PC-9 (cell line): ENCODE measurements at regions not wholly inside any gene's neighbourhood (a gene's known extent, or its start where the extent isn't known, plus 50 kb on each side); places are given as distances from the start of the nearest gene placed in this dataset.

Experiments
- BruUV-seq: library from RNA; stranded (reverse); fragments of 400-500 nt; replicated peaks from 2 replicates; lab custom pipeline; 2021; lab: Mats Ljungman, UMichigan
- CTCF ChIA-PET: fragments of 300-600 bp; sonication (Branson Sonifier 250); formaldehyde crosslinking; loops from one replicate; lab custom pipeline; 2022; ENCODE audit warnings: antibody characterized with exemption; lab: Charles Lee
- POLR2A ChIA-PET: fragments of 300-600 bp; sonication (Branson Sonifier 250); formaldehyde crosslinking; loops from one replicate; lab custom pipeline; 2022; ENCODE audit warnings: antibody characterized with exemption; ENCODE audit not compliant: unreplicated experiment; lab: Charles Lee
- DNase-seq, 2 experiments: peaks; one replicate each; pipeline versions ENCODE4 v3.0.0 to v3.0.0-alpha.2; 2015 to 2022; ENCODE audit warnings: mixed read lengths in 1 of 2
- H2AFZ ChIP-seq: fragments of 200-600 bp; sonication (generic); 2 replicates; pipeline ENCODE4 v1.8.1; 2017; ENCODE audit warnings: antibody characterized with exemption
- H3F3A ChIP-seq: fragments of 200-600 bp; sonication (generic); 2 replicates; pipeline ENCODE4 v1.8.1; 2017; ENCODE audit warnings: antibody characterized with exemption, mild to moderate bottlenecking, low read depth; ENCODE audit not compliant: insufficient read depth
- H3K27ac ChIP-seq: fragments of 200-600 bp; sonication (generic); 2 replicates; pipeline ENCODE4 v1.6.1; 2016; ENCODE audit warnings: mixed run types
- H3K27me3 ChIP-seq: fragments of 200-600 bp; sonication (generic); 2 replicates; pipeline ENCODE4 v1.6.1; 2016; ENCODE audit warnings: low read depth, mixed run types; ENCODE audit not compliant: insufficient read depth
- H3K36me3 ChIP-seq: fragments of 200-600 bp; sonication (generic); 2 replicates; pipeline ENCODE4 v1.6.1; 2016; ENCODE audit warnings: low read depth, mixed run types
- H3K4me1 ChIP-seq: fragments of 200-600 bp; sonication (generic); replicated peaks from 2 replicates; pipeline ENCODE4 v1.6.1; 2016; ENCODE audit warnings: mixed run types; ENCODE audit not compliant: insufficient read depth
- H3K4me2 ChIP-seq: fragments of 200-600 bp; sonication (generic); 2 replicates; pipeline ENCODE4 v1.6.1; 2017; ENCODE audit warnings: mixed run types
- H3K4me3 ChIP-seq: fragments of 200-600 bp; sonication (generic); 2 replicates; pipeline ENCODE4 v1.6.1; 2016; ENCODE audit warnings: mixed run types
- H3K79me2 ChIP-seq: fragments of 200-600 bp; sonication (generic); 2 replicates; pipeline ENCODE4 v1.6.1; 2017; ENCODE audit warnings: low read depth, mixed run types
- H3K9me2 ChIP-seq: fragments of 200-600 bp; sonication (generic); 2 replicates; pipeline ENCODE4 v1.8.1; 2017; ENCODE audit warnings: mild to moderate bottlenecking; ENCODE audit not compliant: insufficient read depth
- H3K9me3 ChIP-seq: fragments of 200-600 bp; sonication (generic); 2 replicates; pipeline ENCODE4 v1.8.1; 2016; ENCODE audit warnings: low read depth; ENCODE audit not compliant: insufficient read depth
- H4K20me1 ChIP-seq: fragments of 200-600 bp; sonication (generic); 2 replicates; pipeline ENCODE4 v1.8.1; 2017; ENCODE audit not compliant: insufficient read depth
- CTCF ChIP-seq: fragments of 200-600 bp; sonication (generic); conservative IDR thresholded peaks from 2 replicates; pipeline ENCODE4 v1.6.1; 2017; ENCODE audit warnings: mixed run types, antibody characterized with exemption, mild to moderate bottlenecking, moderate library complexity
- EZH2 ChIP-seq: fragments of 200-600 bp; sonication (generic); IDR thresholded peaks from 2 replicates; pipeline ENCODE4 v1.8.0; 2017; ENCODE audit warnings: antibody characterized with exemption, low read depth
- intact Hi-C: fragments of 100-400 bp; cut with micrococcal nuclease; formaldehyde crosslinking; loops from one replicate; pipeline ENCODE4 v1.10.0; 2022; ENCODE audit not compliant: unreplicated experiment

- TF ChIP-seq CTCF (no peak), EZH2 (no peak)
- Histone ChIP-seq H2AFZ (no peak overlapping the region), H3K9me3 (no peaks in the 10 kb centered on the region; the same call in 1 of the 2 replicates), H3K27ac (no peak overlapping the region), H3K79me2 (no peaks in the 10 kb centered on the region), H4K20me1 (no peaks in the 10 kb centered on the region), H3K4me3 (no peak overlapping the region), H3K4me1 (peaks cover 41% of the 10 kb centered on the region), H3K27me3 (no peaks in the 10 kb centered on the region), H3F3A (peaks cover 33% of the 10 kb centered on the region), H3K4me2 (no peak overlapping the region), H3K36me3 (no peaks in the 10 kb centered on the region), H3K9me2 (no peaks in the 10 kb centered on the region)
- POLR2A ChIA-PET, result interaction anchor here (0.5 kb wide), 1 partner anchor 548 kb away, joined by 9 read pairs; no protein-coding TSS in a partner anchor
- CTCF ChIA-PET, result interaction anchor here (0.6 kb wide), 1 partner anchor 385 kb away, joined by 3 read pairs; no protein-coding TSS in a partner anchor
- BruUV-seq, result no TSS peak
- DNase-seq, result no peak
- intact Hi-C loops, result no loop called here
Measured at GRCh38 chr9:91040371-91041215, 239.0 kb downstream of the SYK start.

GRCh38 chr9:91042024-91042423 lies 240.4 kb downstream of the SYK start:
- DNase-seq, result no peak
- no peaks in the 10 kb centered on the region; the same call in 1 of the 2 replicates for H3K9me3 ChIP-seq
- no peaks in the 10 kb centered on the region for H3K27me3 ChIP-seq
- no peak overlapping the region for H3K4me2 ChIP-seq
- H3K4me1 ChIP-seq, result peaks cover 29% of the 10 kb centered on the region
- no TSS peak for BruUV-seq
- no peak overlapping the region for H3K4me3 ChIP-seq
- no peak overlapping the region for H3K27ac ChIP-seq
- H4K20me1 ChIP-seq, result no peaks in the 10 kb centered on the region
- POLR2A ChIA-PET, result no interaction called here
- H3K79me2 ChIP-seq, result no peaks in the 10 kb centered on the region
- H3K9me2 ChIP-seq, result no peaks in the 10 kb centered on the region
- peaks cover 21% of the 10 kb centered on the region for H3F3A ChIP-seq
- CTCF ChIA-PET, result no interaction called here
- intact Hi-C loops, result no loop called here
- no peak for TF ChIP-seq CTCF
- TF ChIP-seq EZH2, result no peak
- no peaks in the 10 kb centered on the region for H3K36me3 ChIP-seq
- no peak overlapping the region for H2AFZ ChIP-seq

GRCh38 chr9:91042541-91042940 lies 240.9 kb downstream of the SYK start:
- Histone ChIP-seq H3K36me3 (no peaks in the 10 kb centered on the region), H3K9me2 (no peaks in the 10 kb centered on the region), H3F3A (peaks cover 20% of the 10 kb centered on the region), H3K4me3 (no peak overlapping the region), H3K27me3 (no peaks in the 10 kb centered on the region), H3K27ac (no peak overlapping the region), H3K4me2 (no peak overlapping the region), H3K9me3 (no peaks in the 10 kb centered on the region; the same call in 1 of the 2 replicates), H4K20me1 (no peaks in the 10 kb centered on the region), H3K4me1 (peaks cover 29% of the 10 kb centered on the region), H2AFZ (no peak overlapping the region), H3K79me2 (no peaks in the 10 kb centered on the region)
- intact Hi-C loops, result no loop called here
- CTCF ChIA-PET, result no interaction called here
- POLR2A ChIA-PET, result no interaction called here
- no TSS peak for BruUV-seq
- no peak for DNase-seq
- TF ChIP-seq CTCF, result no peak
